ENCODE measurements at regions not wholly inside any gene's neighbourhood (a gene's known extent, or its start where the extent isn't known, plus 50 kb on each side); places are given as distances from the start of the nearest gene placed in this dataset.

DNA sequence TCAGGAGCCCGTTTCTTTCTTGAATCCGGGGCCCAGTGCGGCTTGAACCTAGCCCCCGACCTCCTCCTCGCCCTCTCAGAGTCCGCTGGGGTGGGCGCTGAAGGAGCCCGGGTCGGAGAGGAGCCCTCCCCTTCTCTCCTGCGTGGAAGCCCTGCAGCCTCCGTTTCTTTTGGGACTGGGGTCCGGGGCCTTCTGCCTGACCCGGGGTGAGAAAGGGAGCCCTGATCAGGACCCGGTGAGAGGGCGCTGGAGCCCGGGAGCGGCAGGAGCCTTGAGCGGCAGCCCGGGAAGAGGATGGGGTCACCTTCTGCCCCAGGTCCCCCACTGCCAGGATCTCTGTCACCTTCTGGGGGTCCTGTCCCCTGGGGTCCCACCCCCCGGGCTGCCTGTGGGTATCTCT, 162.3 kb downstream of the ZNF33B start:
- DNase-seq (ENCODE audit: low spot score): no peak
- in situ Hi-C loops (cut with MboI; ENCODE audit: low sequenced_read_pairs, unreplicated experiment): no loop called here
- TF ChIP-seq, protein P1, sequence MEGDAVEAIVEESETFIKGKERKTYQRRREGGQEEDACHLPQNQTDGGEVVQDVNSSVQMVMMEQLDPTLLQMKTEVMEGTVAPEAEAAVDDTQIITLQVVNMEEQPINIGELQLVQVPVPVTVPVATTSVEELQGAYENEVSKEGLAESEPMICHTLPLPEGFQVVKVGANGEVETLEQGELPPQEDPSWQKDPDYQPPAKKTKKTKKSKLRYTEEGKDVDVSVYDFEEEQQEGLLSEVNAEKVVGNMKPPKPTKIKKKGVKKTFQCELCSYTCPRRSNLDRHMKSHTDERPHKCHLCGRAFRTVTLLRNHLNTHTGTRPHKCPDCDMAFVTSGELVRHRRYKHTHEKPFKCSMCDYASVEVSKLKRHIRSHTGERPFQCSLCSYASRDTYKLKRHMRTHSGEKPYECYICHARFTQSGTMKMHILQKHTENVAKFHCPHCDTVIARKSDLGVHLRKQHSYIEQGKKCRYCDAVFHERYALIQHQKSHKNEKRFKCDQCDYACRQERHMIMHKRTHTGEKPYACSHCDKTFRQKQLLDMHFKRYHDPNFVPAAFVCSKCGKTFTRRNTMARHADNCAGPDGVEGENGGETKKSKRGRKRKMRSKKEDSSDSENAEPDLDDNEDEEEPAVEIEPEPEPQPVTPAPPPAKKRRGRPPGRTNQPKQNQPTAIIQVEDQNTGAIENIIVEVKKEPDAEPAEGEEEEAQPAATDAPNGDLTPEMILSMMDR (IDR thresholded peaks at IDR 0.05; ENCODE audit: borderline replicate concordance, control extremely low read depth, extremely low read depth, insufficient read depth, missing control alignments): no peak

GRCh38 chr10:42475168-42476098, 162.9 kb downstream of the ZNF33B start:
- DNase-seq (ENCODE audit: low spot score): peak; percentile 8

GRCh38 chr10:42454313-42454712, 184.1 kb downstream of the ZNF33B start:
- TF ChIP-seq, protein P1 (IDR thresholded peaks at IDR 0.05; ENCODE audit: borderline replicate concordance, control extremely low read depth, extremely low read depth, insufficient read depth, missing control alignments): no peak
- in situ Hi-C loops (cut with MboI; ENCODE audit: low sequenced_read_pairs, unreplicated experiment): no loop called here
- DNase-seq (ENCODE audit: low spot score): no peak

More at GRCh38 chr10:42475168-42476098, 162.9 kb downstream of the ZNF33B start:
- TF ChIP-seq, protein P1 (IDR thresholded peaks at IDR 0.05; ENCODE audit: borderline replicate concordance, control extremely low read depth, extremely low read depth, insufficient read depth, missing control alignments): no peak
- in situ Hi-C loops (cut with MboI; ENCODE audit: low sequenced_read_pairs, unreplicated experiment): no loop called here

- DNase-seq (ENCODE audit: low spot score): no peak
- in situ Hi-C loops (cut with MboI; ENCODE audit: low sequenced_read_pairs, unreplicated experiment): no loop called here
- TF ChIP-seq, protein P1 (IDR thresholded peaks at IDR 0.05; ENCODE audit: borderline replicate concordance, control extremely low read depth, extremely low read depth, insufficient read depth, missing control alignments): no peak
Measured at GRCh38 chr10:42431095-42431494, 207.3 kb downstream of the ZNF33B start.

DNA sequence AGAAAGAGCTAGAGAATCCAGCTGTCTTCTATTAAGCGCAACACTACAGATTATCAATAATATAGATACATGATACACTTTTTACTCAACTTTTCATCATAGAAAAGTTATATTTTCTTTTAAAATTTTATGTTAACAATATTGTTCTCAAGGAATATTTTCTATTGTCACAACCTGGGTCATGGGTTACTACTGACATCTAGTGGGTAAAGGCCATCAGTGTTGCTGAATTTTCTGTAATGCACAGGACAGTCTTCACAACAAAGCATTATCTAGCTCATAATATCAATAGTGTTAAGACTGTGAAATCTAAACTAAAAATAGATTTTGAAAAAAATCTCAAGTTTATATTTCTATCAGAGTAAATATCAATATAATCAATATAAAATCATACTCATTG, 209.8 kb downstream of the ZNF33B start:
- TF ChIP-seq, protein P1 (IDR thresholded peaks at IDR 0.05; ENCODE audit: borderline replicate concordance, control extremely low read depth, extremely low read depth, insufficient read depth, missing control alignments): peak; percentile 10
- in situ Hi-C loops (cut with MboI; ENCODE audit: low sequenced_read_pairs, unreplicated experiment): no loop called here
- DNase-seq (ENCODE audit: low spot score): no peak

GRCh38 chr10:42422911-42423310, 215.5 kb downstream of the ZNF33B start:
- TF ChIP-seq, protein P1 (IDR thresholded peaks at IDR 0.05; ENCODE audit: borderline replicate concordance, control extremely low read depth, extremely low read depth, insufficient read depth, missing control alignments): no peak
- no peak for DNase-seq (ENCODE audit: low spot score)
- in situ Hi-C loops (cut with MboI; ENCODE audit: low sequenced_read_pairs, unreplicated experiment): no loop called here
